GM12865 (cell line): ENCODE measurements at regions not wholly inside any gene's neighbourhood (a gene's known extent, or its start where the extent isn't known, plus 50 kb on each side); places are given as distances from the start of the nearest gene placed in this dataset.
"Not testable (repeated sequence)": the region's sequence is repeated elsewhere in the genome, so short reads cannot be mapped to it uniquely, and the experiment has no call there.

Source experiments
- DNase-seq: peaks from one replicate; pipeline ENCODE4 v3.0.0; 2010; ENCODE audit warnings: low read depth
- H3K4me3 ChIP-seq: 2 replicates; pipeline ENCODE4 v1.5.1; 2011; ENCODE audit warnings: mild to moderate bottlenecking, low read depth, low read length, control low read depth

GRCh38 chr15:21174761-21175160 is 265.5 kb downstream of the POTEB3 start:
- DNase-seq, H3K4me3 ChIP-seq: not testable (repeated sequence)

- not testable (repeated sequence) for DNase-seq, H3K4me3 ChIP-seq
Measured at GRCh38 chr15:21151203-21151966, 285.3 kb upstream of the POTEB2 start.

GRCh38 chr15:21148136-21148535 is 282.0 kb upstream of the POTEB2 start:
- not testable (repeated sequence) for DNase-seq, H3K4me3 ChIP-seq

GRCh38 chr15:21133893-21134292 is 267.8 kb upstream of the POTEB2 start:
- not testable (repeated sequence) for DNase-seq, H3K4me3 ChIP-seq

- H3K4me3 ChIP-seq, DNase-seq: not testable (repeated sequence)
Measured at GRCh38 chr15:21112271-21113053, 246.3 kb upstream of the POTEB2 start.

- H3K4me3 ChIP-seq = not testable (repeated sequence)
- peak; percentile 1 for DNase-seq
Measured at GRCh38 chr15:21111861-21112260, 245.7 kb upstream of the POTEB2 start.

GRCh38 chr15:21111172-21111571 is 245.1 kb upstream of the POTEB2 start:
- H3K4me3 ChIP-seq, DNase-seq: not testable (repeated sequence)

GRCh38 chr15:21110187-21110804 is 244.2 kb upstream of the POTEB2 start:
- not testable (repeated sequence) for DNase-seq, H3K4me3 ChIP-seq

- not testable (repeated sequence) for DNase-seq
Measured at GRCh38 chr15:21108384-21108783, 242.3 kb upstream of the POTEB2 start.

GRCh38 chr15:21107399-21108381 is 241.6 kb upstream of the POTEB2 start:
- H3K4me3 ChIP-seq, DNase-seq: not testable (repeated sequence)

More at GRCh38 chr15:21108384-21108783, 242.3 kb upstream of the POTEB2 start:
- H3K4me3 ChIP-seq = not testable (repeated sequence)

- not testable (repeated sequence) for DNase-seq, H3K4me3 ChIP-seq
Measured at GRCh38 chr15:21096599-21096998, 230.5 kb upstream of the POTEB2 start.

- not testable (repeated sequence) for DNase-seq, H3K4me3 ChIP-seq
Measured at GRCh38 chr15:21079544-21079943, 213.4 kb upstream of the POTEB2 start.

- not testable (repeated sequence) for H3K4me3 ChIP-seq, DNase-seq
Measured at GRCh38 chr15:21068917-21069316, 202.8 kb upstream of the POTEB2 start.

- H3K4me3 ChIP-seq, DNase-seq: not testable (repeated sequence)
Measured at GRCh38 chr15:21063512-21063911, 197.4 kb upstream of the POTEB2 start.

GRCh38 chr15:21062619-21063163 is 196.6 kb upstream of the POTEB2 start:
- H3K4me3 ChIP-seq, DNase-seq: not testable (repeated sequence)

- H3K4me3 ChIP-seq, DNase-seq: not testable (repeated sequence)
Measured at GRCh38 chr15:21051866-21052265, 185.8 kb upstream of the POTEB2 start.

- not testable (repeated sequence) for DNase-seq, H3K4me3 ChIP-seq
Measured at GRCh38 chr15:21031703-21032102, 165.6 kb upstream of the POTEB2 start.

GRCh38 chr15:21029001-21029400 is 162.9 kb upstream of the POTEB2 start:
- H3K4me3 ChIP-seq, DNase-seq: not testable (repeated sequence)
